ENCODE measurements at regions not wholly inside any gene's neighbourhood (a gene's known extent, or its start where the extent isn't known, plus 50 kb on each side); places are given as distances from the start of the nearest gene placed in this dataset.

DNA sequence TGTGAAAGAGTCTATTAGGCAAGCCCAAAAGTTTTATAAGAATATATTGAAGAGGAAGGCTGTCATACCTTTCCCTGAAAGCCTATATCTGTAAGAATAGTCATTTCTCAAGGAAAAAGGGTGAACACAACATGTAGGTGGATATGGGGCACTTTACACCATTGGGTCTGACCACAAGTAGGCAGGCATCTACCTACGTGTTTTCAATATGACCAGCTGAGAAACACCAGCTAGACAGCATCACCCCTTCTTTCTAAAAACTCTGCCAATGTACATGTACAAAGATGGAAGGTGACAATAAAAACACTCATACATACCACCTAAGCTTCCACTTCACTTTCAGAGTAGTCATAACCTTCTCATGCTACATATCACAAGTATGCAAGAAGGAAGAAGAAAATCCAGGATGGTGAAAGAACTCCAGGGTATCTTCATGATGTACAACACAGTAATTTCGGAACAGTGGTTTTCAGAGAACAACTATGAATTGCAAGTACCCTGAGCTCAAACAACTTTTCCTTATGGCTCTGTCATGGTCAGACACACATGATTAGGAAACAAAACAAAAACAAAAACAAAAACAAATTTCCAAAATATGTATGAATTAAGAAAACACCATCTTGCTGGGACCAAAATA, 98.5 kb upstream of the ADGRL2 start:
- intact Hi-C loops (cut with DNase I): no loop called here
- DNase-seq (ENCODE audit: low spot score): no peak
- ATAC-seq: no peak

DNA sequence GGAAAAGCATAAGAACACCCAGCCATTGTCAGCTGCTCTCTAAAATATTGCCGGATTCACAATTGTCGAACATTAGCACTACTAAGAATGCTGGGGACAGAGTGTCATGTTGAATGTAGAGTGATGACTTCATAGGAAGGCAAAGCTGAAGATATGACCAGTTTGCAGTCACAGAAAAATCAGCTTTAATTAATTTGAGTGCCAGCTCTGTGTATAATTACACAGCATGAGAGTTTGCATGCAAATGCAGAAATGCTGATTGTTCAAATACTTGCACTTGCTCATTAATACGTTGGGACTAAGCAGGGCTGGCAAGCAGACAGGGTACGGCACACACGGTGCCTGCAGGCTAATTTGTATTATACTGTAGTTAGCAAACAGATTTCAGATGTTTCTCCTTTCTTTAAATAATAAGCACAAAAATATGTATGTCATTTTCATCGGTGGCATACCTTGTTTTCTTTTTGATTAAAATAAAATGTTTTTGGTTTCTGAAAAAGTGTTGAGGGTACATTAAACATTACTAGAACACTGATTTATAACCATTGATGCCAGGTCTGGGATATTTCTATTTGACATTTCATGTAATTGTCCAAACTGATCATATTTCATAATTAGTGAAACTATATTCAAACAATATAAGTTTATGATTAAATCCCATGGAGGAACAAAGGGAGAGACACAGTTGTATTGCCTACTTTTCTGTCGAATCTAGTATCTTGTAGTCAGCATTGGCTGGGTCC, 99.8 kb upstream of the ADGRL2 start:
- intact Hi-C loops (cut with DNase I): no loop called here
- ATAC-seq (no peak), DNase-seq (ENCODE audit: low spot score) (no peak)

DNA sequence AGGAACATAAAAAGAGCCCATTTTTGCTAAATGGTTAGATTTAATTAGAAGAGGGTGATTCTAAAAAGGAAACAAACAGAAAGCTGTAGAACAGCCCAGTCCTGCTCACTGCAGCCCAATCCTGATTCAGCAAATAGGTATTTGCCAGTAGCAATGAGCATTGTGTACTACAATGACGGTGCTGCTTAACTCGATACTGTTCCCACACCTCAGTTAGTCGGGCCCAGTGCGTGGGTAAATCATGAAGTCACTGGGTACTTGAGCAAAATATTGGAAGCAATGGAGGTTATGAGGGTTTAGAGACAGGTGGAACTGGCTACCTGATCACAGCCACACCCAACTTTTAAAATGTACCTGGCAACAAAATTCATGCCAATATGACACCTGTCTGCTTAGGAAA, 101.5 kb upstream of the ADGRL2 start:
- no peak for DNase-seq (ENCODE audit: low spot score)
- intact Hi-C loops (cut with DNase I): no loop called here
- ATAC-seq: no peak

DNA sequence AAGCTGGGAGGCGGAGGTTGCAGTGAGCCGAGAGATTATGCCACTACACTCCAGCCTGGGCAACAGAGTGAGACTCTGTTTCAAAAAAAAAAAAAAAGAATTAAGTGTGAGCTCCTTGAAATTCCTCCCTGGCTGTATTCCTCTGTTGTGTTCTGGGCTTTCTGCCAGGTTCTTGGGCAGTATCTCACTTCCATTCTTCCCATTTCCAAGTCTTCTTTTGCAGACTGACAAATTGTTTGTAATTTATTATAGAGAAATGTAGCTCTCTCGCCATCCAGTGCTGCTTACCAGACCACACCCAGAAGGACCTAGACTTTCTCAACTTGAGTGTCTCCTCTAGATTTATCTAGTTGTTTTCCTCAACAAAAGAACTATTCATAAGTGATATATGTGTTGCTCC, 105.0 kb upstream of the ADGRL2 start:
- ATAC-seq (no peak), DNase-seq (ENCODE audit: low spot score) (no peak)
- intact Hi-C loops (cut with DNase I): no loop called here

DNA sequence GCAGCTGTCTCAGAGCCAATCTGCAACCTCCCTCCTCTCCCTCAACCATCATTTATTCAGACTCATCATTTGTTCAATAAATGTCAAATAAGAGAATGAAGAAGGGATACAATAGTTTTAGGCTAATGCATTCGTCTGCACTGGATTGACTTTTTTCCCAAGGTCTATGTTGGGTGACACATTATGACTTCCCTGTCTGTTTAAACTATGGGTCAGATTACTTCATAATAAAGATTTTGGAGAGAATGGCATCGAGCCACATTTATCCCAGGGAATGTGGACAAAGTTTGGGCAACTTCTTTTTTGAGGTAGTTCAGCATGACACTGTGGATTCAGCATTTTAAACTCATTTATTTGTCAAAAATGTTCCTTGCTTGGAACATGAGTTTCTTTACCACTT, 107.4 kb upstream of the ADGRL2 start:
- ATAC-seq: no peak
- no peak for DNase-seq (ENCODE audit: low spot score)
- intact Hi-C loops (cut with DNase I): no loop called here

DNA sequence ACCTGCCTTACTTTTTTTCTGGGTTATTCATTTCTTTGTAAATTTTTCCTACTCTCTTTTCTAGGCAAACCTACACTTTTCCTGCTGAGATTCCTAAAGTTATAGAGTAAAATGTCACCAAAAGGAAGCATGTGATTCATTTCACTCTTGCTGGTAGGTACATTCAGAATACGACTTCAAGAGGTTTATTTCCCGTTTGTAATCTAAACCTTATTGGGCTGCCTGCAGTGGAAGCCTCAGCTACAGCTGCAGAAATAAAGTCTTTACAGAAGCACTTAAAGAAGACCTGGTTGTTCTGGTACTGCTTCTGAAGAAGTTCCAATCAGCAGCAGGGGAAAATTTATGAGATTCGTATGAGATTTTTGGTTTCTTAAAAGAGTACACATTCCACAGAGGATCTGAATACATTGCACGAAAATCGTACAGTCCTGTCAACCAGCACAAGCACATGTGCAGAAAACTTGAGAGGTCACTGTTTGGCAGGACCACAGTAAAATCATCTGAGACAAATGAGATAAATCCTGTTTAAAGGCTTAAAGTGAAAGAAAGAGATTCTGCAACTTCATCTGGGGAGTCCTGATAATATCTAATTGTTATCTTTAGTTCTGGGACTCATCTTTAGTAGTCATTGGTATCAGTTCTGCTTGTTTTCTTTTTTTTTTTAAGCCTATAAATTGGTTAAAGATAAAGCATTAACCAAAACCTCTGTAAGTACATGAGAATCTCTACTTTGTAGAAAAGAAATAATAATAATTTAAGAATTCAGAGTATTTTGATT, 109.9 kb upstream of the ADGRL2 start:
- intact Hi-C loops (cut with DNase I): no loop called here
- no peak for DNase-seq (ENCODE audit: low spot score)
- ATAC-seq: peak; percentile 67

DNA sequence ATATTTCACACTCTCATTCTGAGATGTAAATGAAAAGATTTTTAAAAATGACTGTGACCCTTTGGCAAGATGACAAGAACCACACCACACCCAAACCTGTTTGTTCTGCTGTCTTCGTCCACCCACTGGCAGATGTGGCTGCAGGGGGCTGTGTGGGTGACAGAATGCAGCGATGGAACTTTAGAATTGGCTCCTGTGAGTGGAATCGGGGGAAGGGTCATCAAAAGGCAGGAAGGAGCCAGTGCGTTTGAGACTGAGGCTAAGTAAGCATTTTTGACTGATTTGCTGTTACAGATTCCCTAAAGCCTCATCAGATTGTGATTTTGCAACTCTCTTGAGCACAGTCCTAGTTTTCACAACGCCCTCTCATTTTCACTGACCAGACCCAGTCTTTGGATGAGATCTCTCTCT, 111.2 kb upstream of the ADGRL2 start:
- peak; percentile 92 for ATAC-seq
- no peak for DNase-seq (ENCODE audit: low spot score)
- intact Hi-C loops (cut with DNase I): no loop called here

DNA sequence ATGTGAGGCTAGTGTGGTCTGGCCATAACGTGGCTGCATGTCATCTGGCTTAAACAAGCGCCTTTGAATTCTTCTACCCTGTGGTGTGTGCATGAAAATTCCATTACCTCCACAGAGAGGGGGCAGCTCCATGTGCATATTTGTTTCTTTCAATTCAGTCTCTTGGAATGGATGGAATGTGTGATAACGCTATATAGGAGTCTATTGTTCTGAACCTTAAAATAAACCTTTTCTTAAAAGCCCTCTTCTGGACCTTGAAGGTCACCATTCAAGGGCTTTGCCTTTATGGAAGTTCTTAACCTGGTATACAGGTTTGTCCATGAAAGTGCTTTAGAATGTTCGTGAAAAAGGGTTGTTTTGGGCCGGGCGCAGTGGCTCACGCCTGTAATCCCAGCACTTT, 118.2 kb upstream of the ADGRL2 start:
- intact Hi-C loops (cut with DNase I): no loop called here
- DNase-seq (ENCODE audit: low spot score): no peak
- no peak for ATAC-seq

DNA sequence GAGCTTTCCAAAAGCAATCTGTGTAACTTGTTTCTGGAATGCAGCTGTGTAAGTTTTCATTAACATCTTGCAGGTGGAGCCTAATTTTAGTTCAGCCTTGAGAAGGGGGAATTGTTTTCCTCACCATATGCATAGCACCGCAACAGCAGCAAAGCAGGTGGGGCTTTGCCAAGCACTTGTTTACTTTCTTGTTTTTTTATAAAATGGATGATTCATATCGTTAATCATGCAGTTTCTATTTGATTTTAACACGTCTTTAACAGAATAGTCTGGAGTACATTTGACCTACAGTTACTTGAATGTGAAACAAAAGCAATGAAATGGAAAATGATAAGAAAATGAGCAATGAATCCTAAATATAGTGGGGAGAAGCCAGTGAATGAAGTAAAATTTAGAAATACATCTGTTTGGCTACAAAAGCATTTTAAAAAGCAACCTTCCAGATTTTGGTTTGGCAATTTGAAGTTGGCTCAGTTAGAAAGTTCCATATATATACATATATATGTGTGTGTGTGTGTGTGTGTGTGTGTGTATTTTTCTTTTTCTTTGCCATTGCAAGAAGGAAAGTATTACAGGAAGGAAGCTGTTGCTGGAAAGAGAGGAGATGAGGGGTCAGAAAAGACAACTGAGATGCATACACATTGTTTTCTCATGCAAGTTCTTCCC, 119.0 kb upstream of the ADGRL2 start:
- intact Hi-C loops (cut with DNase I): no loop called here
- DNase-seq (ENCODE audit: low spot score) (no peak), ATAC-seq (no peak)

DNA sequence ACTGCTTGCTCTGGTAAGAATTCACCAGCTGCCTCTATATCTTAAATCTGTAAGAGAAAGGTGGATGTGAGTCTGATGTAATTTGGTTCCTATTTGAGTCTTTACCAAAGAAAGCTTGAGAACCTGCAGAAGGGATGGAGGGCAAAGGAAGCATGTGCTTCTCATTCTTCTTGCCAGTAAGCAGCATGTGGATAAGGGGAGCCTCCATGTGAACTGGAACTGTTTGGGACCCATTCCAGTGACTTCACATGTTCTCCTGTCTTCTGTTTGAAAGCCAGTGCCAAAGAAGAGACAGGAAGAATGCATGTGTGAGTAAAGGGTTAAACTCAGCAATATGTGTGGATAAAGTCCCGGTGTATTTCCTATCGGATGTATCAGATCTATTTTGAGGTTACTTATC, 119.6 kb upstream of the ADGRL2 start:
- DNase-seq (ENCODE audit: low spot score) (no peak), ATAC-seq (no peak)
- intact Hi-C loops (cut with DNase I): no loop called here

DNA sequence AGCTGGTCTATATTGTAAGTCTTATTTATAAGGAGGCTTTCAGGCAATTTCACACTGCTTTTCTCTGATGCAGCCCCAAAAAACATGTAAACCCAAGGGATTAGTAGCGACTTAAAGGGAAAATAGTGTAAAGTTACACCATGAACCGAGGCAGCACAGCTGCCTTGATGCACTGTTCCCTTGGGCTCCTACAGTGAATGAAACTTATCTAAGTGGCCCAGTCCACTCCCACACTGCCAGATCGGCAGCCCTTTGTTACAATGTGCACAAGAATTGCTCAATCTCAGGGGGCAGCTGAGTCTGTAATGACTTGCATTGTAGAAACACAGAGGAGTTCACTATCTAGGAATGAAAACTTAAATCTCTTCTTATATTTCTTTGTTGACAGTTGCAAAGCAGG, 120.8 kb upstream of the ADGRL2 start:
- ATAC-seq (peak; percentile 89), DNase-seq (ENCODE audit: low spot score) (no peak)
- intact Hi-C loops (cut with DNase I): no loop called here

DNA sequence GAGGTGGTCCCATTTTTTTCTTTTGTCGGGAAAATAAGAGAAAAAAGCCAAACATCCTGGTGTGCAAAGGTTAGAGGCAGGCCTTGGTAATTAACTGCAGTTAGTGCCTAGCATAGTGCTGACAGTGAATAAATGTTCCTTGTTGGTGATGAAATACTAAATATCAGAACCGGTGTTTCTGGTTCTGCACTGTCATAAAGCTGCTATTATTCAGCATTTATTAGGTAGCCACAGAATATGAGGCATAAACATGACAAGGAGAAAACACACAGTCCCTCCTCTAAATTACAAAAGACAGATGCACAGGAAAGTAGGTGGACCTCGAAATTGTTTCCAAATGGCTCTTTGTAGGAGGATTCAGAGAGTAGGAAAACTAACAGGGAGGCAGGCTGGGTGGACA, 122.0 kb upstream of the ADGRL2 start:
- intact Hi-C loops (cut with DNase I): no loop called here
- ATAC-seq: no peak
- DNase-seq (ENCODE audit: low spot score): no peak

DNA sequence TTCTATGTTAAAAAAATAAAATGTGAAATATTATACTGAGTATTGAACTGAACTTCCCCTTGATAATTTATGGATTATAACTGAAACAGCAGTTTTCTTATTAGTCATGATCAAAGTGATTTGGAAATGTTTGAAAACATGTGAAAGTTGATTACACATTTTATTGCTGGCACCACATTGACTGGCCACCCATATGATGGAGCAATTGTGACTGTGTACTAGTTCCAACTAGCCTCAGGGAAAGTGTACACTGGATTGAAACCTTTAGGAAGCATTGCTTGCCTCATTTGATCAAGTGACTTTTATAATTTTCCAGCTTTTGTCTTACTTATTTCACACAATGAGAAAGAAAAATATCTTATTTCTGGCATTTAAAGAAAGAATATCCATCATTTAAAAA, 128.0 kb upstream of the ADGRL2 start:
- intact Hi-C loops (cut with DNase I): no loop called here
- ATAC-seq: no peak
- DNase-seq (ENCODE audit: low spot score): no peak

DNA sequence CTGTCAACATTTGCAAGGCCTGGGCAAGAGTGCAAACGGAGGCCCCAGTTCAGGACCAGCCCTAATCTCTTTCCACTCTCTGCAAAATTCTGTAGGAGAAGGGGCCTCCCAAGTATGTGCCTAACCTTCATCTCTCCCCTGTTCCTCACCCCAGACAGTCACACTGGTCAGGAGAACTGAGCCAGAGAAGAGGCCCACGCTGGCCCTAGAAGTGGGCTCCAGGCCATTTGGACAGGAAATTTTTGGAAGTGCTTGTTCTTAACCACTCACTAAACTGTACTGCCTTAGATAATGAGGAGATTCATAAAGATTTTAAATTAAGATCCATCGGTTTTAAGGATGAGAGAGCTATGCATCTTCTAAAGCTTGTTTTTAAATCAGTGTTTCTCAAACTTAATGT, 129.7 kb upstream of the ADGRL2 start:
- DNase-seq (ENCODE audit: low spot score) (no peak), ATAC-seq (no peak)
- intact Hi-C loops (cut with DNase I): no loop called here

DNA sequence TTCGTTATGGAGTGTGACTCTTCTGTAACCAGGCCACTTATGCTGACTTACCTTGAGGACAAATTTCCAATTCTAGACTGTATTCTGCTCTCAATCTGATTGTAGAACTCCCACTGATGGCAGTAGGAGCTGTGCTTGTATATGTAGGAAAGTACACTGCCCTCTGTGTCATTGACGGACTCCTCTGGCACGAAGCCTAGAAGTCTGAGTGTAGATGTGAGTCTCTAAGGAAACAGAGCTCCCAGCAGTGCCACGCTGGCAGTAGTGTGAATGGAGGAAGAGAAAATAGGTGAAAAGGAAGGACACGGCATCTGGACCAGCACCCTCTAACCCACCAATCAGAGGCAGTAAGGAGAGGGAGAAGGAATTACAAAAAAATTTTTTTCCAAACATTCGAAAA, 130.4 kb upstream of the ADGRL2 start:
- peak; percentile 67 for DNase-seq (ENCODE audit: low spot score)
- peak; percentile 73 for ATAC-seq
- intact Hi-C loops (cut with DNase I): no loop called here

DNA sequence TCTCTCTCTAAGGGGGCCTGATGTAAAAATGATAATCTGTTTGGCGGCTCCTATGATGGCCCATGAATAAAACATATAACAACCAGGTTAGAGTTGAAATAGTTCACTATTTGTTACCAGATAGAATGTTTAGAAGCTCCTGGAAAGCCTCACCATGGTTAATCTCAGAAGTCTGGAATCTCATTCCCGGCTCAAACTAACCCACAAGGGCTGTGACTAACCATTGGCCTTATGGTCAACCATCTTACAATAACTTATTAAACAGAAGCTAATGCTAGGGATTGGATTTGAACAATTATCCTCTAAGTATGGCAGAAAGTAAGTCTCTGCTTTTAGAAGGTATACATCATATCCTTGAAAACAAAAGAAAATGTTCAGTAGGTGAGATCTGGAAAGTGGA, 134.1 kb upstream of the ADGRL2 start:
- no peak for DNase-seq (ENCODE audit: low spot score)
- intact Hi-C loops (cut with DNase I): no loop called here
- no peak for ATAC-seq

DNA sequence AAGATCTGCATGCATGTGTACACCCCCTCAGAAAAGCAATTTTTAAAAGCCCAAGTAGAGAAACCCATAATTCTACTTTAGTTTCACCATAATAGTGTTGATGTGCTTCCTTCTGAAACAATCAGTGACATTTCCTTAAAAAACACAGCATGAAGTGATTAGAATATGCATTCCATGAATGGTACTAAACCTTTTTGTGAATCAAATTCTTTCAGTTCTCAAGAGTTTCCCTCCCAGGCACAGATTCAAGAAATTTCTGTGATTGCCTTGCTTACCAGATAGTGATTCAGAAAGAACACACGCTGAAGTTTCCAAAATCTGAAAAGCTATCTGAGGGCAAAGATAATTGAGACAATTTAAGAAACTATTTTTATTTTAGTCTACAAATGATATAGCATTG, 136.4 kb upstream of the ADGRL2 start:
- DNase-seq (ENCODE audit: low spot score) (no peak), ATAC-seq (no peak)
- intact Hi-C loops (cut with DNase I): no loop called here

DNA sequence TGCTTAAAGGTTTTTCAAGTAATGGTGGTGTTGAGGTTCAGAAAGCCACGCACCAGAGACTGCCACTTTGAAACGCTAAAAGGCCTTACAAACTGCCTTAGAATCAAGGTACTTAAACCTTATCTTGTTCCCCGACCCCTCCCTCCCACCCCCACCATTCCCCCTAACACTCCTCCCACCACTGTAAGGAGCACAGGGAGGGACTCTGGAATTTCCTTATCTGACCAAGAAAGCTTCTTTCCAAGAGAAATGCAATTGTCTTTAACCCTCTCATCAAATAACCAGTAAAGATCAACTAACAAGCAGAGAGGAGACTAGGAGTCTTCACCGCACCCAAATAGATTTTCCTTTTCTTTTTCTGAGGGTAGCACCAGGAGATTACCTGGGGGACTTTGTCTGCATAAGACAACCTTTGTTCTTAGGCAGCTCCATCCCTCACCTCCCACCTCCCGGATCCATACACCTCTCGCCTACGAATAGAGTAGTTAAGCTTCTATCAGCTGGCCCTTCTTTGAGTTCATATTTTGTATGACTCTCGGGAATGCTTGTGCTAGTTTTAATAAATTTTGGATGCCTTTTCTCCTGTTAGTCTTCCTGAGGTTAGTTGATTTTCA, 137.7 kb upstream of the ADGRL2 start:
- ATAC-seq: no peak
- intact Hi-C loops (cut with DNase I): no loop called here
- DNase-seq (ENCODE audit: low spot score): no peak

DNA sequence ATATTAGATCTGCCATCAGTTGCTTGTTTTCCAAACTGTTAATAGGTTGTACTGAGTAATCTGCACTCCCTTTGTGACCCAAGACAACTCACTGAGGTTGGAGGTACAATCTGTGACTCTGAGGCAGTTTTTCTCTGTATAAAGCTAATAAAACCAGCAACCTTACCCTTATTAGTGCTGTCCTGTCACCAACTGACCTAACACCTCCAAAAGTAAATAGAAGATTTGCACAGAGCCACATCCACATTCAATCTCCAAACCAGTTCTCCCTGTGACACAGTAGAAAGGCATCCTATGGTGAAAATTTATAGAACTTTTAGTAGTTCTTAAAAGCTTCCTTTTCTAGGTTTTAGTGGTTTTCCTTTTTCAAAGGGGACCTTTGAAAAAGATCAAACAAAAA, 140.4 kb upstream of the ADGRL2 start:
- DNase-seq (ENCODE audit: low spot score) (no peak), ATAC-seq (no peak)
- intact Hi-C loops (cut with DNase I): no loop called here

DNA sequence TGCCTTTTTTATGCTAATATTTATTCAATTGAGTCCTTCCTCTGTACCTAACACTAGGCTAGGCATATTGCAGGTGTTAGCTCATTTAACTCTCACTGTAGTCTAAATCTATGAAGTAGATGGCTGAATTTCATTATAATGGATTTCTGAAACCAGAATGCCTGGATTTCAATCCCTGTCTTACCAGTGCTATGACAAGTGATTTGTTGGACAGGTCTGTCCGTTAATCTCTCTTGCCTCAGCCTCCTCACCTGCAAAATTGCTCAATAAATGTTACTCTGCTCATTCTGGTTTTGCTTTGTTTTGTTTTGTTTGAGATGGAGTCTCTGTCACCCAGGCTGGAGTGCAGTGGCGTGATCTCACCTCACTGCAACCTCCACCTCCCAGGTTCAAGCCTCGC, 146.1 kb upstream of the ADGRL2 start:
- no peak for DNase-seq (ENCODE audit: low spot score)
- intact Hi-C loops (cut with DNase I): no loop called here

More for the DNA sequence above, 146.1 kb upstream of the ADGRL2 start:
- no peak for ATAC-seq
